Endodermal cell (in vitro differentiated cells): ENCODE measurements at regions not wholly inside any gene's neighbourhood (a gene's known extent, or its start where the extent isn't known, plus 50 kb on each side); places are given as distances from the start of the nearest gene placed in this dataset.
A peak's percentile ranks its signal among the peaks of the same experiment; 100 is the strongest.

Experiments
- DNase-seq: peaks from one replicate; pipeline ENCODE4 v3.0.0-alpha.2; 2017
- H3K27ac ChIP-seq: 2 replicates; pipeline ENCODE4 v1.5.1; 2013; ENCODE audit warnings: mild to moderate bottlenecking, low read depth, low read length, moderate library complexity
- H3K27me3 ChIP-seq: 2 replicates; pipeline ENCODE4 v1.6.1; 2013; ENCODE audit warnings: mild to moderate bottlenecking, low read length, moderate library complexity; ENCODE audit not compliant: insufficient read depth, control insufficient read depth, poor library complexity, severe bottlenecking
- H3K36me3 ChIP-seq: 2 replicates; pipeline ENCODE4 v1.7.0; 2013; ENCODE audit warnings: mild to moderate bottlenecking, low read length, moderate library complexity; ENCODE audit not compliant: control insufficient read depth, insufficient read depth
- H3K4me1 ChIP-seq: one replicate; pipeline ENCODE4 v1.7.0; 2013; ENCODE audit warnings: low read length; ENCODE audit not compliant: control insufficient read depth, insufficient read depth
- H3K4me3 ChIP-seq: 2 replicates; pipeline ENCODE4 v1.5.1; 2013; ENCODE audit warnings: mild to moderate bottlenecking, low read length, moderate library complexity
- H3K9ac ChIP-seq: 2 replicates; pipeline ENCODE4 v1.6.1; 2013; ENCODE audit warnings: mild to moderate bottlenecking, low read length, moderate library complexity; ENCODE audit not compliant: poor library complexity, severe bottlenecking; ENCODE audit errors: extremely low read depth
- H3K9me3 ChIP-seq: 2 replicates; pipeline ENCODE4 v1.6.1; 2013; ENCODE audit warnings: mild to moderate bottlenecking, low read length, moderate library complexity; ENCODE audit not compliant: control insufficient read depth
- H3K27ac Mint-ChIP-seq: 2 replicates; pipeline ENCODE4 v1.8.0; 2020; ENCODE audit warnings: mixed read lengths
- H3K27me3 Mint-ChIP-seq: 2 replicates; pipeline ENCODE4 v1.8.0; 2021; ENCODE audit warnings: mild to moderate bottlenecking, mixed read lengths; ENCODE audit not compliant: insufficient read depth
- H3K36me3 Mint-ChIP-seq: 2 replicates; pipeline ENCODE4 v1.8.0; 2020; ENCODE audit warnings: low read depth, mixed read lengths
- H3K4me1 Mint-ChIP-seq: 2 replicates; pipeline ENCODE4 v1.8.0; 2020; ENCODE audit warnings: mixed read lengths
- H3K4me3 Mint-ChIP-seq: 2 replicates; pipeline ENCODE4 v1.8.0; 2020; ENCODE audit warnings: mild to moderate bottlenecking, moderate library complexity, mixed read lengths
- H3K9me3 Mint-ChIP-seq: 2 replicates; pipeline ENCODE4 v1.8.0; 2020; ENCODE audit warnings: mild to moderate bottlenecking, mixed read lengths
- CTCF ChIP-seq: fragments of 200-600 bp; sonication (generic); conservative IDR thresholded peaks from 2 replicates; pipeline ENCODE4 v1.5.0; 2021; ENCODE audit warnings: antibody characterized with exemption, mild to moderate bottlenecking
- whole genome bisulfite sequencing, 2 experiments: methylation state at CpG; one replicate each; pipeline versions ENCODE4 v1.1.5 to v1.1.7; 2013; ENCODE audit warnings: missing lambda C conversion rate in 2 of 2, mixed read lengths in 1 of 2; ENCODE audit not compliant: insufficient coverage in 1 of 2, insufficient read length in 1 of 2; 5-methylcytosine and 5-hydroxymethylcytosine counted together

- Histone ChIP-seq H3K9me3 (no peaks in the 10 kb centered on the region), H3K4me3 (no peak overlapping the region), H3K9ac (no peak overlapping the region), H3K27me3 (no peaks in the 10 kb centered on the region), H3K4me1 (no peaks in the 10 kb centered on the region), H3K36me3 (no peaks in the 10 kb centered on the region), H3K27ac (peak overlapping the region; percentile 32)
- 90 to 92% methylated on average over 8 to 10 of the region's 10 CpGs for WGBS, 2 experiments
- no peak overlapping the region for H3K27ac Mint-ChIP-seq
- DNase-seq, result no peak
- no peaks in the 10 kb centered on the region for H3K9me3 Mint-ChIP-seq
- no peaks in the 10 kb centered on the region for H3K27me3 Mint-ChIP-seq
- no peaks in the 10 kb centered on the region for H3K4me1 Mint-ChIP-seq
- TF ChIP-seq CTCF, result no peak
- no peak overlapping the region for H3K4me3 Mint-ChIP-seq
- peaks cover 21% of the 10 kb centered on the region for H3K36me3 Mint-ChIP-seq
These were observed 102.0 kb upstream of the BOD1 start for GRCh38 chr5:173718469-173718868.

- peak overlapping the region; percentile 76 for H3K27ac ChIP-seq
- no peaks in the 10 kb centered on the region for H3K9me3 ChIP-seq
- no peak overlapping the region for H3K27ac Mint-ChIP-seq
- 74 to 80% methylated on average over 9 to 10 of the region's 10 CpGs for WGBS, 2 experiments
- H3K9me3 Mint-ChIP-seq, result no peaks in the 10 kb centered on the region
- peaks cover 23% of the 10 kb centered on the region for H3K36me3 Mint-ChIP-seq
- no peaks in the 10 kb centered on the region for H3K27me3 Mint-ChIP-seq
- H3K4me3 Mint-ChIP-seq, result no peak overlapping the region
- H3K4me3 ChIP-seq, result no peak overlapping the region
- TF ChIP-seq CTCF, result no peak
- no peaks in the 10 kb centered on the region for H3K4me1 Mint-ChIP-seq
- no peaks in the 10 kb centered on the region for H3K36me3 ChIP-seq
- DNase-seq, result no peak
- no peaks in the 10 kb centered on the region for H3K27me3 ChIP-seq
- no peaks in the 10 kb centered on the region for H3K4me1 ChIP-seq
- H3K9ac ChIP-seq, result no peak overlapping the region
These were observed 103.3 kb upstream of the BOD1 start for GRCh38 chr5:173719731-173720082.

GRCh38 chr5:173720286-173720952 is 104.0 kb upstream of the BOD1 start:
- TF ChIP-seq CTCF, result no peak
- Mint-ChIP-seq H3K27me3 (no peaks in the 10 kb centered on the region), H3K36me3 (peaks cover 24% of the 10 kb centered on the region), H3K4me1 (no peaks in the 10 kb centered on the region), H3K27ac (no peak overlapping the region), H3K9me3 (no peaks in the 10 kb centered on the region), H3K4me3 (no peak overlapping the region)
- no peak for DNase-seq
- Histone ChIP-seq H3K4me3 (no peak overlapping the region), H3K36me3 (no peaks in the 10 kb centered on the region), H3K4me1 (no peaks in the 10 kb centered on the region), H3K9ac (no peak overlapping the region), H3K27me3 (no peaks in the 10 kb centered on the region), H3K9me3 (no peaks in the 10 kb centered on the region), H3K27ac (peak overlapping the region; percentile 85)
- 78 to 95% methylated on average over 3 to 8 of the region's 8 CpGs for WGBS, 2 experiments
